ENCODE measurements at regions not wholly inside any gene's neighbourhood (a gene's known extent, or its start where the extent isn't known, plus 50 kb on each side); places are given as distances from the start of the nearest gene placed in this dataset.
"Not testable (repeated sequence)": the region's sequence is repeated elsewhere in the genome, so short reads cannot be mapped to it uniquely, and the experiment has no call there.

DNA sequence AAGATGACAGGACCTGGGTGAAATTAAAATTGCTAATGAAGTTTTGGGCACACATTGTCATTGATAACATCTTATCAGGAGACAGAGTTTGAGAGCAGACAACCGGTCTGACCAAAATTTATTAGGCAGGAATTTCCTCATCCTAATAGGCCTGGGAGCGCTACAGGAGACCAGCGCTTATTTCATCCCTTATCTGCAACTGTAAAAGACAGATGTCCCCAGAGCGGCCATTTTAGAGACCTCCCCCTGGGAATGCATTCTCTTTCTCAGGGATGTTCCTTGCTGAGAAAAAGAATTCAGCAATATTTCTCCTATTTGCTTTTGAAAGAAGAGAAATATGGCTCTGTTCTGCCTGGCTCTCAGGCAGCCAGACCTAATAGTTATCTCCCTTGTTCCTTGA lies 504.2 kb upstream of the PCDH7 start:
- TF ChIP-seq, protein P1, sequence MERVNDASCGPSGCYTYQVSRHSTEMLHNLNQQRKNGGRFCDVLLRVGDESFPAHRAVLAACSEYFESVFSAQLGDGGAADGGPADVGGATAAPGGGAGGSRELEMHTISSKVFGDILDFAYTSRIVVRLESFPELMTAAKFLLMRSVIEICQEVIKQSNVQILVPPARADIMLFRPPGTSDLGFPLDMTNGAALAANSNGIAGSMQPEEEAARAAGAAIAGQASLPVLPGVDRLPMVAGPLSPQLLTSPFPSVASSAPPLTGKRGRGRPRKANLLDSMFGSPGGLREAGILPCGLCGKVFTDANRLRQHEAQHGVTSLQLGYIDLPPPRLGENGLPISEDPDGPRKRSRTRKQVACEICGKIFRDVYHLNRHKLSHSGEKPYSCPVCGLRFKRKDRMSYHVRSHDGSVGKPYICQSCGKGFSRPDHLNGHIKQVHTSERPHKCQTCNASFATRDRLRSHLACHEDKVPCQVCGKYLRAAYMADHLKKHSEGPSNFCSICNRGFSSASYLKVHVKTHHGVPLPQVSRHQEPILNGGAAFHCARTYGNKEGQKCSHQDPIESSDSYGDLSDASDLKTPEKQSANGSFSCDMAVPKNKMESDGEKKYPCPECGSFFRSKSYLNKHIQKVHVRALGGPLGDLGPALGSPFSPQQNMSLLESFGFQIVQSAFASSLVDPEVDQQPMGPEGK (tag by site-specific recombination; IDR thresholded peaks at IDR 0.05) = not testable (repeated sequence)
- TF ChIP-seq, protein P2, sequence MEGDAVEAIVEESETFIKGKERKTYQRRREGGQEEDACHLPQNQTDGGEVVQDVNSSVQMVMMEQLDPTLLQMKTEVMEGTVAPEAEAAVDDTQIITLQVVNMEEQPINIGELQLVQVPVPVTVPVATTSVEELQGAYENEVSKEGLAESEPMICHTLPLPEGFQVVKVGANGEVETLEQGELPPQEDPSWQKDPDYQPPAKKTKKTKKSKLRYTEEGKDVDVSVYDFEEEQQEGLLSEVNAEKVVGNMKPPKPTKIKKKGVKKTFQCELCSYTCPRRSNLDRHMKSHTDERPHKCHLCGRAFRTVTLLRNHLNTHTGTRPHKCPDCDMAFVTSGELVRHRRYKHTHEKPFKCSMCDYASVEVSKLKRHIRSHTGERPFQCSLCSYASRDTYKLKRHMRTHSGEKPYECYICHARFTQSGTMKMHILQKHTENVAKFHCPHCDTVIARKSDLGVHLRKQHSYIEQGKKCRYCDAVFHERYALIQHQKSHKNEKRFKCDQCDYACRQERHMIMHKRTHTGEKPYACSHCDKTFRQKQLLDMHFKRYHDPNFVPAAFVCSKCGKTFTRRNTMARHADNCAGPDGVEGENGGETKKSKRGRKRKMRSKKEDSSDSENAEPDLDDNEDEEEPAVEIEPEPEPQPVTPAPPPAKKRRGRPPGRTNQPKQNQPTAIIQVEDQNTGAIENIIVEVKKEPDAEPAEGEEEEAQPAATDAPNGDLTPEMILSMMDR (tag by site-specific recombination; IDR thresholded peaks at IDR 0.05) = not testable (repeated sequence)
- TF ChIP-seq, protein P3, sequence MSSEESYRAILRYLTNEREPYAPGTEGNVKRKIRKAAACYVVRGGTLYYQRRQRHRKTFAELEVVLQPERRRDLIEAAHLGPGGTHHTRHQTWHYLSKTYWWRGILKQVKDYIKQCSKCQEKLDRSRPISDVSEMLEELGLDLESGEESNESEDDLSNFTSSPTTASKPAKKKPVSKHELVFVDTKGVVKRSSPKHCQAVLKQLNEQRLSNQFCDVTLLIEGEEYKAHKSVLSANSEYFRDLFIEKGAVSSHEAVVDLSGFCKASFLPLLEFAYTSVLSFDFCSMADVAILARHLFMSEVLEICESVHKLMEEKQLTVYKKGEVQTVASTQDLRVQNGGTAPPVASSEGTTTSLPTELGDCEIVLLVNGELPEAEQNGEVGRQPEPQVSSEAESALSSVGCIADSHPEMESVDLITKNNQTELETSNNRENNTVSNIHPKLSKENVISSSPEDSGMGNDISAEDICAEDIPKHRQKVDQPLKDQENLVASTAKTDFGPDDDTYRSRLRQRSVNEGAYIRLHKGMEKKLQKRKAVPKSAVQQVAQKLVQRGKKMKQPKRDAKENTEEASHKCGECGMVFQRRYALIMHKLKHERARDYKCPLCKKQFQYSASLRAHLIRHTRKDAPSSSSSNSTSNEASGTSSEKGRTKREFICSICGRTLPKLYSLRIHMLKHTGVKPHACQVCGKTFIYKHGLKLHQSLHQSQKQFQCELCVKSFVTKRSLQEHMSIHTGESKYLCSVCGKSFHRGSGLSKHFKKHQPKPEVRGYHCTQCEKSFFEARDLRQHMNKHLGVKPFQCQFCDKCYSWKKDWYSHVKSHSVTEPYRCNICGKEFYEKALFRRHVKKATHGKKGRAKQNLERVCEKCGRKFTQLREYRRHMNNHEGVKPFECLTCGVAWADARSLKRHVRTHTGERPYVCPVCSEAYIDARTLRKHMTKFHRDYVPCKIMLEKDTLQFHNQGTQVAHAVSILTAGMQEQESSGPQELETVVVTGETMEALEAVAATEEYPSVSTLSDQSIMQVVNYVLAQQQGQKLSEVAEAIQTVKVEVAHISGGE (tag by site-specific recombination; conservative IDR thresholded peaks at IDR 0.05; ENCODE audit: low read depth) = not testable (repeated sequence)
- not testable (repeated sequence) for TF ChIP-seq GLI4 (tag by site-specific recombination; IDR thresholded peaks at IDR 0.05); ZNF560 (tag by site-specific recombination; IDR thresholded peaks at IDR 0.05; ENCODE audit: borderline replicate concordance); HOXC10 (CRISPR knock-in tag; IDR thresholded peaks at IDR 0.05)
